Right atrium auricular region (tissue), 2 donors: ENCODE measurements at regions not wholly inside any gene's neighbourhood (a gene's known extent, or its start where the extent isn't known, plus 50 kb on each side); places are given as distances from the start of the nearest gene placed in this dataset.
"Not testable (repeated sequence)": the region's sequence is repeated elsewhere in the genome, so short reads cannot be mapped to it uniquely, and the experiment has no call there.

Experiments used
- DNase-seq: peaks from one replicate; pipeline ENCODE4 v3.0.0-alpha.2; 2019; ENCODE audit warnings: low spot score
- H3K27ac ChIP-seq, 2 donors: fragments of 200-600 bp; sonication (generic); 1 replicate in 1 of 2; 2 replicates in 1 of 2; pipeline ENCODE4 v1.5.1; 2016 to 2019
- H3K27me3 ChIP-seq, 2 donors: fragments of 200-600 bp; sonication (generic); one replicate each; pipeline versions ENCODE4 v1.5.1 to v1.6.0; 2017 to 2019
- H3K36me3 ChIP-seq: fragments of 200-600 bp; sonication (generic); one replicate; pipeline ENCODE4 v1.5.1; 2016
- H3K4me1 ChIP-seq, 2 donors: fragments of 200-600 bp; sonication (generic); one replicate each; pipeline versions ENCODE4 v1.5.1 to v1.6.0; 2017 to 2019
- H3K4me3 ChIP-seq, 2 donors: fragments of 200-600 bp; sonication (generic); 1 replicate in 1 of 2; 2 replicates in 1 of 2; pipeline ENCODE4 v1.5.1; 2017 to 2019; ENCODE audit warnings: mild to moderate bottlenecking in 1 of 2, moderate library complexity in 1 of 2
- H3K9me3 ChIP-seq, 2 donors: fragments of 200-600 bp; sonication (generic); one replicate each; pipeline ENCODE4 v1.5.1; 2019
- TF ChIP-seq, protein P1 (sequence below), 2 donors: fragments of 200-600 bp; sonication (generic); IDR thresholded peaks; one replicate each; pipeline ENCODE4 v1.5.1; 2019; ENCODE audit warnings: antibody characterized with exemption in 2 of 2

DNA sequence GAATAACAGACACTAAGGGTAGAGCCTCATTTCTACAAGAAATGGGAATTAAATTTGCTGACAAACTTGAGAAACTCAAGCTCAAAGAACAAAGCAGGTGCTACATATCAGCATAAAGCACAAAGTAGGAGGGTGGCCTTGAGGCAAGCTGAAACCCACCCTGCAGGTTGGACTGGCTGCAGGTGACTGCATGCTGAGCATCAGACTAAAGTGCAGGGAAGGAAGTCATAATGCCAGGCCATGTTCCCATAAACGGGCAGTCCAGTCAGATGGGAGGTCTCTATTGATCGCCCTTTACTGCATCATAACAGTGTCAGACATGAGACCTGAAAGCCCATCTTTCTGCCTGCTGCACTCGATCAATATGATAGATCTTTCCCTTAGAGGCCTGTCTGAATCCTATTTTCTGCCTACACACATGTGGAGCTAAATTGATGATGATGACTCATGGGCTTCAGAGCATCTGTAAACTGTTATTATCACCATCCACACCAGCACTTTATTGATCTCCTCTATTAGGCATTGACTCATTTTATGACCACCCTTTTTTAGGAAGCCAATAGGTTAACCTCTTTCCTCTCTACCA, 224.5 kb upstream of the DDI1 start:
- no peak overlapping the region for H3K27ac ChIP-seq
- H3K36me3 ChIP-seq = no peaks in the 10 kb centered on the region
- TF ChIP-seq, protein P1, sequence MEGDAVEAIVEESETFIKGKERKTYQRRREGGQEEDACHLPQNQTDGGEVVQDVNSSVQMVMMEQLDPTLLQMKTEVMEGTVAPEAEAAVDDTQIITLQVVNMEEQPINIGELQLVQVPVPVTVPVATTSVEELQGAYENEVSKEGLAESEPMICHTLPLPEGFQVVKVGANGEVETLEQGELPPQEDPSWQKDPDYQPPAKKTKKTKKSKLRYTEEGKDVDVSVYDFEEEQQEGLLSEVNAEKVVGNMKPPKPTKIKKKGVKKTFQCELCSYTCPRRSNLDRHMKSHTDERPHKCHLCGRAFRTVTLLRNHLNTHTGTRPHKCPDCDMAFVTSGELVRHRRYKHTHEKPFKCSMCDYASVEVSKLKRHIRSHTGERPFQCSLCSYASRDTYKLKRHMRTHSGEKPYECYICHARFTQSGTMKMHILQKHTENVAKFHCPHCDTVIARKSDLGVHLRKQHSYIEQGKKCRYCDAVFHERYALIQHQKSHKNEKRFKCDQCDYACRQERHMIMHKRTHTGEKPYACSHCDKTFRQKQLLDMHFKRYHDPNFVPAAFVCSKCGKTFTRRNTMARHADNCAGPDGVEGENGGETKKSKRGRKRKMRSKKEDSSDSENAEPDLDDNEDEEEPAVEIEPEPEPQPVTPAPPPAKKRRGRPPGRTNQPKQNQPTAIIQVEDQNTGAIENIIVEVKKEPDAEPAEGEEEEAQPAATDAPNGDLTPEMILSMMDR (IDR thresholded peaks at IDR 0.05) = no peak
- no peak for DNase-seq
- H3K4me3 ChIP-seq = no peak overlapping the region
- no peaks in the 10 kb centered on the region for H3K27me3 ChIP-seq
- no peaks in the 10 kb centered on the region for H3K4me1 ChIP-seq
- no peaks in the 10 kb centered on the region for H3K9me3 ChIP-seq

DNA sequence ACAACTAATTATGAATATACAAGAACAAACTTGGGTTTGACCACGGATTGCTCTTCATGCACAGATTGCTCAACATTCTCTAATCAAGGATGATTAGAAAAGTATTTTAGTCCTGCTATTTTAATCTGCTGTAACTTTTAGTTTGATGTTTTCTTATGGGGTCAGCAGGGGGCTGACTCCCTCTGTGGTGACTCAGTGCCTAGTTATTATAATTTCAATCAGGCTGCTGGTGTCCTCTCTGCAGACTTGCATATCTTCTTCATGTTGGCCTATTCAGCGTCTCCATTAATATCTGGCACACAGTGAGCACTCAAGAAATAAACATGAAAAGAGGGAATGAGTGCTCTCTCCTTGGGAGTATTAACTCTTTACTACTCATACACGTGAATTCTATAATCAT, 223.8 kb upstream of the DDI1 start:
- H3K4me3 ChIP-seq = no peak overlapping the region
- H3K27ac ChIP-seq = no peak overlapping the region
- H3K36me3 ChIP-seq = no peaks in the 10 kb centered on the region
- TF ChIP-seq, protein P1 (IDR thresholded peaks at IDR 0.05) = no peak
- DNase-seq = no peak
- H3K4me1 ChIP-seq = no peaks in the 10 kb centered on the region
- no peaks in the 10 kb centered on the region for H3K9me3 ChIP-seq
- H3K27me3 ChIP-seq = no peaks in the 10 kb centered on the region

DNA sequence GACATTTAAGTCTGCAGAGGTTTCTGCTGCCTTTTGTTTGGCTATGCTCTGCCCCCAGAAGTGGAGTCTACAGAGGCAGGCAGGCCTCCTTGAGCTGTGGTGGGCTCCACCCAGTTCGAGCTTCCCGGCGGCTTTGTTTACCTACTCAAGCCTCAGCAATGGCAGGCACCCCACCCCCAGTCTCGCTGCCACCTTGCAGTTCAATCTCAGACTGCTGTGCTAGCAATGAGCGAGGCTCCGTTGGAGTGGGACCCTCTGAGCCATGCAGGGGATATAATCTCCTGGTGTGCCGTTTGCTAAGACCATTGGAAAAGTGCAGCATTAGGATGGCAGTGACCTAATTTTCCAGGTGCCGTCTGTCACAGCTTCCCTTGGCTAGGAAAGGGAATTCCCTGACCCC, 216.1 kb upstream of the DDI1 start:
- not testable (repeated sequence) for H3K27ac ChIP-seq, H3K4me3 ChIP-seq, DNase-seq, H3K36me3 ChIP-seq, H3K4me1 ChIP-seq, H3K9me3 ChIP-seq, H3K27me3 ChIP-seq

DNA sequence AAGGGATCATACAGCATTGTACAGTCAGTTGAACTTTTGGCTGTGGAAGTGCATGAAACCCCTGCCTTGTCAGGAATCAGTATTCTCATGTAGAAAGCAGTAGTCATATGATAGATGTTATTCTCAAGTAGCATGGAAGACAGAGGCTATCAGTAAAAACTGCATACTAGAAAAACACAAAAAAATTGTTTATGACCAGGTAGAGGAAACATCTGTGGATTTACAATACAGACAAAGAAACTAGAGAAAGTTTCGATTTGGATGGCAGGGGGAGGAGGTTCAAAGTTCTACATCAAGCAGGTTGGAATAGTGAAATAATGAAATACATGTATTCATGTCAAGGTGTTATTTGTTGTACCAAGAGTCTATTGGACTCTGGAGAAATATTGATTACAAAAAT, 212.3 kb upstream of the DDI1 start:
- no peaks in the 10 kb centered on the region for H3K36me3 ChIP-seq
- no peak overlapping the region for H3K27ac ChIP-seq
- H3K27me3 ChIP-seq = no peaks in the 10 kb centered on the region
- DNase-seq = no peak
- H3K4me3 ChIP-seq = no peak overlapping the region
- TF ChIP-seq, protein P1 (IDR thresholded peaks at IDR 0.05) = no peak
- no peaks in the 10 kb centered on the region for H3K4me1 ChIP-seq
- H3K9me3 ChIP-seq = no peaks in the 10 kb centered on the region

DNA sequence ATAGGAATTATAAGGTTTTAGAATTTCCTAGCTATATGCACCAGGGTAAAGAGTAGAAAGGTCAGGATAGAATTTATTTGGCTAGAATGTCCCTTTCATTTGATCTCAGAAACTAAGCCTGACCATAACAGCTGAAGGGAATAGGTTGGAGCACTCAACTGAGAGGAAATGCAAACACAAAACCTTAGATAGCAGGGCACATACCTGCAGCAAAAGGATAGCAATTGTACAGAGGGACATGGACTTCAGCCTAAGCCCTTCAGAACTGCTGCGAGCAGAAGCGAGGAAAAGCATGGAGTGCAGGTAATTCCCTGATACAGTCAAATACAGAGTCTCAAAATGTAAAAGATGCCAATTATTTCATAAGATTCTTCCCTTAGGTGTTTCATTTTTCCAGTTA, 211.0 kb upstream of the DDI1 start:
- Histone ChIP-seq H3K4me3 (no peak overlapping the region), H3K36me3 (no peaks in the 10 kb centered on the region), H3K27ac (no peak overlapping the region), H3K27me3 (no peaks in the 10 kb centered on the region), H3K4me1 (no peaks in the 10 kb centered on the region), H3K9me3 (no peaks in the 10 kb centered on the region)
- no peak for DNase-seq
- TF ChIP-seq, protein P1 (IDR thresholded peaks at IDR 0.05) = no peak

DNA sequence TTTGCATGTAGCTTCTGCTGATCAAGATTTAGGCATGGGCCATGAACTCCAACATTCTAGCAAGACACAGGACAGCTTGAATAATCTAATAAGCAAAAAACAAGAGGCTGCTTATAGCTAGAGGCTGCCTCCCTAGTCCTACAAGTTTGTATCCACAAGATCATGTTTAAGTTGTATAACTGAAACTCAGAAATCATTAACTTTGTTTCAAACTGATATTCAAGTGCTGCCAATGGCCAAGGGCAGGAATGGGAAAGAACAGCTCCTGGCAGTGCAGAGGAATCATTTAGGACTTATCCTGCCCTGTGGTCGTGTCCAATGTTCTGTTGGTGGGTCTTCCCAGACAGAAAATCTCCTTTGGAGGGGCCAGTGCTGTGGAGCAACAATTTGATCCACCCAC, 209.6 kb upstream of the DDI1 start:
- Histone ChIP-seq H3K4me3 (no peak overlapping the region), H3K9me3 (no peaks in the 10 kb centered on the region), H3K36me3 (no peaks in the 10 kb centered on the region), H3K4me1 (no peaks in the 10 kb centered on the region), H3K27me3 (no peaks in the 10 kb centered on the region), H3K27ac (no peak overlapping the region)
- no peak for DNase-seq
- TF ChIP-seq, protein P1 (IDR thresholded peaks at IDR 0.05) = no peak
